HepG2 (cell line): ENCODE measurements at regions not wholly inside any gene's neighbourhood (a gene's known extent, or its start where the extent isn't known, plus 50 kb on each side); places are given as distances from the start of the nearest gene placed in this dataset.
"Not testable (repeated sequence)": the region's sequence is repeated elsewhere in the genome, so short reads cannot be mapped to it uniquely, and the experiment has no call there.

ENCODE experiments used
- ATAC-seq: fragments of 200-7000 bp; cut with Tn5 transposase; 3 replicates; pipeline ENCODE4 v1.9.1; 2020; ENCODE audit warnings: mild to moderate bottlenecking, moderate library complexity
- BruUV-seq: library from RNA; stranded (reverse); fragments of 400-500 nt; replicated peaks from 2 replicates; lab custom pipeline; 2021; lab: Mats Ljungman, UMichigan
- CTCF ChIA-PET: fragments of 300-600 bp; formaldehyde crosslinking; extraction: SDS; loops from one replicate; lab custom pipeline; 2021; ENCODE audit warnings: low total read pairs, inconsistent platforms, low intra/inter-chr PET ratio; lab: Yijun Ruan, JAX
- POLR2A ChIA-PET: fragments of 350-600 bp; sonication (Branson Sonifier 250); formaldehyde crosslinking; loops from one replicate; lab custom pipeline; 2020; ENCODE audit warnings: antibody characterized with exemption, inconsistent platforms; lab: Yijun Ruan, JAX
- DNase-seq: peaks from one replicate; pipeline ENCODE4 v3.0.0-alpha.2; 2015; ENCODE audit warnings: low spot score
- FAIRE-seq: peaks from 3 replicates; lab custom pipeline; 2011; peaks lifted over from hg19 to GRCh38; lab: Jason Lieb, UNC
- H2AFZ ChIP-seq: one replicate; pipeline ENCODE4 v1.6.1; 2011; ENCODE audit warnings: low read length, inconsistent platforms
- H3K27ac ChIP-seq: fragments of 300-600 bp; 3 replicates; pipeline ENCODE4 v1.8.0; 2011; ENCODE audit warnings: mixed run types, mild to moderate bottlenecking, mixed read lengths, low read length, inconsistent platforms; ENCODE audit not compliant: insufficient read depth; ENCODE audit errors: extremely low read length
- H3K27me3 ChIP-seq, 2 experiments: fragments of 200-600 bp in 1 of 2; 2 replicates in 1 of 2; 3 replicates in 1 of 2; pipeline versions ENCODE4 v1.6.0 to v1.8.0; 2011; ENCODE audit warnings: low read length in 2 of 2, mild to moderate bottlenecking in 2 of 2, moderate library complexity in 2 of 2, inconsistent platforms in 1 of 2; ENCODE audit not compliant: insufficient read depth in 2 of 2, control insufficient read depth in 1 of 2
- H3K36me3 ChIP-seq, 2 experiments: fragments of 200-600 bp in 1 of 2; replicated peaks in 1 of 2; 2 replicates in 1 of 2; 3 replicates in 1 of 2; pipeline versions ENCODE4 v1.5.1 to v1.8.0; 2011; ENCODE audit warnings: low read length in 2 of 2, inconsistent platforms in 1 of 2; ENCODE audit not compliant: insufficient read depth in 2 of 2, control insufficient read depth in 1 of 2
- H3K4me1 ChIP-seq: 2 replicates; pipeline ENCODE4 v1.5.1; 2012; ENCODE audit warnings: low read length, inconsistent platforms; ENCODE audit not compliant: insufficient read depth
- H3K4me2 ChIP-seq: 2 replicates; pipeline ENCODE4 v1.6.0; 2011; ENCODE audit warnings: low read depth, low read length, inconsistent platforms
- H3K4me3 ChIP-seq, 3 experiments: fragments of 200-600 bp in 1 of 3; sonication (generic), shearing (Covaris generic) in 1 of 3; replicated peaks in 1 of 3; 2 replicates each; pipeline ENCODE4 v1.5.1; 2011 to 2016; ENCODE audit warnings: low read length in 3 of 3, inconsistent platforms in 2 of 3, low read depth in 2 of 3, mild to moderate bottlenecking in 2 of 3, control low read depth in 1 of 3, mixed read lengths in 1 of 3; ENCODE audit not compliant: insufficient read depth in 1 of 3
- H3K79me2 ChIP-seq: one replicate; pipeline ENCODE4 v1.6.1; 2011; ENCODE audit warnings: low read length, inconsistent platforms; ENCODE audit not compliant: insufficient read depth
- H3K9ac ChIP-seq: 2 replicates; pipeline ENCODE4 v1.6.0; 2011; ENCODE audit warnings: mild to moderate bottlenecking, low read depth, low read length, inconsistent platforms; ENCODE audit not compliant: insufficient read depth
- H3K9me3 ChIP-seq: 2 replicates; pipeline ENCODE4 v1.5.1; 2012; ENCODE audit warnings: mild to moderate bottlenecking, low read length
- H4K20me1 ChIP-seq: 2 replicates; pipeline ENCODE4 v1.6.0; 2011; ENCODE audit warnings: inconsistent platforms, mild to moderate bottlenecking, low read length, moderate library complexity; ENCODE audit not compliant: insufficient read depth
- SSRP1 ChIP-seq: IDR thresholded peaks from 2 replicates; pipeline ENCODE4 v1.6.1; 2016; ENCODE audit warnings: control low read depth
- ZNF138 ChIP-seq: sonication (generic); formaldehyde crosslinking; IDR thresholded peaks from 2 replicates; pipeline ENCODE4 v1.5.0; 2020; ENCODE audit warnings: mild to moderate bottlenecking, low read depth, missing genetic modification reagents
- WGBS: methylation state at CpG from one replicate; pipeline ENCODE4 v1.1.6; 2017; ENCODE audit warnings: low lambda C conversion rate; 5-methylcytosine and 5-hydroxymethylcytosine counted together
- in situ Hi-C: cut with HindIII; loops from 2 replicates; pipeline ENCODE4 v1.10.0; 2017; ENCODE audit warnings: low pct_unique_long_range_greater_than_20kb; ENCODE audit not compliant: extremely low pct_ligation_motif_present
- intact Hi-C: fragments of 100-400 bp; cut with micrococcal nuclease; formaldehyde crosslinking; loops from one replicate; pipeline ENCODE4 v1.10.0; 2022; ENCODE audit not compliant: unreplicated experiment
- TF ChIP-seq, protein P1 (sequence below): sonication (generic); formaldehyde crosslinking; IDR thresholded peaks from 2 replicates; pipeline ENCODE4 v1.5.0; 2020; ENCODE audit warnings: mild to moderate bottlenecking, missing genetic modification reagents

DNA sequence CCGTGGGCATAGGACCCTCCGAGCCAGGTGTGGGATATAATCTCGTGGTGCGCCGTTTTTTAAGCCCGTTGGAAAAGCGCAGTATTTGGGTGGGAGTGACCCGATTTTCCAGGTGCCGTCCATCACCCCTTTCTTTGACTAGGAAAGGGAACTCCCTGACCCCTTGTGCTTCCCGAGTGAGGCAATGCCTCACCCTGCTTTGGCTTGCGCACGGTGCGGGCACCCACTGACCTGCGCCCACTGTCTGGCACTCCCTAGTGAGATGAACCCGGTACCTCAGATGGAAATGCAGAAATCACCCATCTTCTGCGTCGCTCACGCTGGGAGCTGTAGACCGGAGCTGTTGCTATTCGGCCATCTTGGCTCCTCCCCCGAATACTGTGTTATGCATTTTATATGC is 575.0 kb downstream of the PDHA2 start:
- ATAC-seq, BruUV-seq, H3K36me3 ChIP-seq, H3K27me3 ChIP-seq, H3K9ac ChIP-seq, in situ Hi-C loops, POLR2A ChIA-PET, H3K4me3 ChIP-seq, H3K9me3 ChIP-seq, intact Hi-C loops, H2AFZ ChIP-seq, H3K79me2 ChIP-seq, H3K27ac ChIP-seq, H4K20me1 ChIP-seq, H3K4me2 ChIP-seq, DNase-seq, H3K4me1 ChIP-seq, CTCF ChIA-PET, FAIRE-seq: not testable (repeated sequence)
- 70% methylated on average over 10 of the region's 21 CpGs for WGBS

GRCh38 chr4:96429657-96430056 is 589.8 kb downstream of the PDHA2 start:
- ChIA-PET POLR2A (no interaction called here), CTCF (no interaction called here)
- H2AFZ ChIP-seq: no peak overlapping the region
- no TSS peak for BruUV-seq
- FAIRE-seq (no peak), ATAC-seq (no peak), DNase-seq (no peak)
- in situ Hi-C loops: no loop called here
- intact Hi-C loops: no loop called here
- no peak for TF ChIP-seq ZNF138 (CRISPR knock-in tag)
- TF ChIP-seq, protein P1, sequence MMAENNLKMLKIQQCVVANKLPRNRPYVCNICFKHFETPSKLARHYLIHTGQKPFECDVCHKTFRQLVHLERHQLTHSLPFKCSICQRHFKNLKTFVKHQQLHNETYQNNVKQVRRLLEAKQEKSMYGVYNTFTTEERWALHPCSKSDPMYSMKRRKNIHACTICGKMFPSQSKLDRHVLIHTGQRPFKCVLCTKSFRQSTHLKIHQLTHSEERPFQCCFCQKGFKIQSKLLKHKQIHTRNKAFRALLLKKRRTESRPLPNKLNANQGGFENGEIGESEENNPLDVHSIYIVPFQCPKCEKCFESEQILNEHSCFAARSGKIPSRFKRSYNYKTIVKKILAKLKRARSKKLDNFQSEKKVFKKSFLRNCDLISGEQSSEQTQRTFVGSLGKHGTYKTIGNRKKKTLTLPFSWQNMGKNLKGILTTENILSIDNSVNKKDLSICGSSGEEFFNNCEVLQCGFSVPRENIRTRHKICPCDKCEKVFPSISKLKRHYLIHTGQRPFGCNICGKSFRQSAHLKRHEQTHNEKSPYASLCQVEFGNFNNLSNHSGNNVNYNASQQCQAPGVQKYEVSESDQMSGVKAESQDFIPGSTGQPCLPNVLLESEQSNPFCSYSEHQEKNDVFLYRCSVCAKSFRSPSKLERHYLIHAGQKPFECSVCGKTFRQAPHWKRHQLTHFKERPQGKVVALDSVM (CRISPR knock-in tag): no peak
- TF ChIP-seq SSRP1 (CRISPR knock-in tag): no peak
- H3K27ac ChIP-seq: no peak overlapping the region
- no peaks in the 10 kb centered on the region for H4K20me1 ChIP-seq
- H3K36me3 ChIP-seq: no peaks in the 10 kb centered on the region
- no peak overlapping the region for H3K9ac ChIP-seq
- peaks cover under 1% of the 10 kb centered on the region; the same call in 1 of the 2 replicates for H3K9me3 ChIP-seq
- H3K79me2 ChIP-seq: no peaks in the 10 kb centered on the region
- no peaks in the 10 kb centered on the region for H3K27me3 ChIP-seq
- H3K4me2 ChIP-seq: no peak overlapping the region
- H3K4me3 ChIP-seq: no peak overlapping the region
- no peaks in the 10 kb centered on the region for H3K4me1 ChIP-seq
